ENCODE measurements at regions not wholly inside any gene's neighbourhood (a gene's known extent, or its start where the extent isn't known, plus 50 kb on each side); places are given as distances from the start of the nearest gene placed in this dataset.
"Not testable (repeated sequence)": the region's sequence is repeated elsewhere in the genome, so short reads cannot be mapped to it uniquely, and the experiment has no call there.

DNA sequence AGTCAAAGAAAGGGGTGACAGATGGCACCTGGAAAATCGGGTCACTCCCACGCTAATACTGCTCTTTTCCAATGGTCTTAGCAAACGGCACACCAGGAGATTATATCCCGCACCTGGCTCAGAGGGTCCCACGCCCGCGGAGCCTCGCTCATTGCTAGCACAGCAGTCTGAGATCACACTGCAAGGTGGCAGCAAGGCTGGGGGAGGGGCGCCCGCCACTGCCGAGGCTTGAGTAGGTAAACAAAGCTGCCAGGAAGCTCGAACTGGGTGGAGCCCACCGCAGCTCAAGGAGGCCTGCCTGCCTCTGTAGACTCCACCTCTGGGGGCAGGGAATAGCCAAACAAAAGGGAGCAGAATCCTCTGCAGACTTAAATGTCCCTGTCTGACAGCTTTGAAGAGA lies 99.5 kb upstream of the TMEM17 start:
- TF ChIP-seq, protein P1, sequence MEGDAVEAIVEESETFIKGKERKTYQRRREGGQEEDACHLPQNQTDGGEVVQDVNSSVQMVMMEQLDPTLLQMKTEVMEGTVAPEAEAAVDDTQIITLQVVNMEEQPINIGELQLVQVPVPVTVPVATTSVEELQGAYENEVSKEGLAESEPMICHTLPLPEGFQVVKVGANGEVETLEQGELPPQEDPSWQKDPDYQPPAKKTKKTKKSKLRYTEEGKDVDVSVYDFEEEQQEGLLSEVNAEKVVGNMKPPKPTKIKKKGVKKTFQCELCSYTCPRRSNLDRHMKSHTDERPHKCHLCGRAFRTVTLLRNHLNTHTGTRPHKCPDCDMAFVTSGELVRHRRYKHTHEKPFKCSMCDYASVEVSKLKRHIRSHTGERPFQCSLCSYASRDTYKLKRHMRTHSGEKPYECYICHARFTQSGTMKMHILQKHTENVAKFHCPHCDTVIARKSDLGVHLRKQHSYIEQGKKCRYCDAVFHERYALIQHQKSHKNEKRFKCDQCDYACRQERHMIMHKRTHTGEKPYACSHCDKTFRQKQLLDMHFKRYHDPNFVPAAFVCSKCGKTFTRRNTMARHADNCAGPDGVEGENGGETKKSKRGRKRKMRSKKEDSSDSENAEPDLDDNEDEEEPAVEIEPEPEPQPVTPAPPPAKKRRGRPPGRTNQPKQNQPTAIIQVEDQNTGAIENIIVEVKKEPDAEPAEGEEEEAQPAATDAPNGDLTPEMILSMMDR (IDR thresholded peaks at IDR 0.05): not testable (repeated sequence)
- not testable (repeated sequence) for TF ChIP-seq POLR2A (IDR thresholded peaks at IDR 0.05)

All from uterus (tissue), 2 donors.